ENCODE measurements at regions not wholly inside any gene's neighbourhood (a gene's known extent, or its start where the extent isn't known, plus 50 kb on each side); places are given as distances from the start of the nearest gene placed in this dataset.

DNA sequence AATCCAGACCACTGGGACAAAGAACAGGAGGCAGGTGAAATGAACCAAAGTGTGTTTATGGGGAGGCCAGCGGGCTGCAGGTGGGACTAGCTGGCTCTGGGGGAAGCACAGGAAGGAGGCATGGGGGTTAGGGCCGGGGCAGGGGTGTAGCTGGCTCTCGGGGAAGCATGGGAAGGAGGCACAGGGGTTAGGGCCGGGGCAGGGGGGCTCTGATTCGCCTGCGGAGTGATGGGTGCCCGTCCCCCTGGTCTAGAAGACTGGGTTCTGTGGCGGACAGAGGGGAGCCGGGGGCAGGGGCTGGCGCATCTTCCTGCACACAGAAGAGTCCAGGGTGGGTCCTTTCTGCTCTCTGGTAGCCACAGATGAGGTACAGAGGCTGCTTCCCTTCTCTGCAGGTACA, 310.3 kb downstream of the TMEM121 start:
- no peak overlapping the region for H3K4me3 ChIP-seq
- ATAC-seq (ENCODE audit: insufficient number of reproducible peaks, low FRiP score, low read depth) (no peak), DNase-seq (ENCODE audit: low spot score) (no peak)
- no peak overlapping the region for H3K27ac ChIP-seq
- no peaks in the 10 kb centered on the region for H3K4me1 ChIP-seq (ENCODE audit: control insufficient read depth in 1 of 2, low read depth in 2 of 2)
- H3K36me3 ChIP-seq: no peaks in the 10 kb centered on the region
- H3K27me3 ChIP-seq (replicated peaks; ENCODE audit: insufficient read depth): no peaks in the 10 kb centered on the region
- H3K9me3 ChIP-seq: no peaks in the 10 kb centered on the region
- TF ChIP-seq CTCF (IDR thresholded peaks at IDR 0.05): no peak

DNA sequence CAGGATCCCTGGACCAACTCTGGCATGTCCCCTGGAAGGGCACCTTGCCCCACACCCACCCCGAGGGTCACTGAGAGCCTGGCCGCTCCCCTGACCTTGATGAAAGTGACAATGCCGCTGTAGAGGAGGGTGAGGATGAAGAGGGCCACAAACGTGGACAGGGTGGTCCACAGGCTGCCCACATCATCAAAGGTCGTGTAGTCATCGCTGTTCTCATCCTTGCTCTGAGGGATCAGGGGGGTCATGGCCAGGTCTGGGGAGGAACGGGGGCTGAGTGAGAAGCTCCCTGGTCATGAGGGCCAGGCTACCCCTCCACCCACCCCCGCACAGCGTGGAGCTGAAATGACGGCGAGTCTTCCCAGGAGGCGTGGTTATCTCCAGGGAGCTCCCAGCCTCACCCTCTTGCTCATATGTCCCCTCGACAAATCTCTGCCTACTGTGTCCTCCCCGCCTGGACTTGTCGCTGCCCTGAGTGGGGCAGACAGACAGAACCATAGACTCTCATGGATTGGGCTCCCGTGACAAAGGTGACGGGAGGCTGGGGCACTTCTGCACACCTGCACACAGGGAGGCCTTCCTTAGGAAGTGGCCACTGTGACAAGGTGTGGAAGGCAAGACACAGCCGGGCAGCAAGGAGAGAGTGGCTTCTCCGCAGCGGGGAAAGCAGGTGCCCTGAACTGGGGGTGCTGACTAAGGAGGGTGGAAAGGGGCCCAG, 311.1 kb downstream of the TMEM121 start:
- no peaks in the 10 kb centered on the region for H3K27me3 ChIP-seq (replicated peaks; ENCODE audit: insufficient read depth)
- no peak overlapping the region for H3K4me3 ChIP-seq
- no peak overlapping the region for H3K27ac ChIP-seq
- no peak for ATAC-seq (ENCODE audit: insufficient number of reproducible peaks, low FRiP score, low read depth)
- no peak for TF ChIP-seq CTCF (IDR thresholded peaks at IDR 0.05)
- no peaks in the 10 kb centered on the region for H3K4me1 ChIP-seq (ENCODE audit: control insufficient read depth in 1 of 2, low read depth in 2 of 2)
- H3K9me3 ChIP-seq: no peaks in the 10 kb centered on the region
- no peak for DNase-seq (ENCODE audit: low spot score)
- no peaks in the 10 kb centered on the region for H3K36me3 ChIP-seq

- no peak for ATAC-seq (ENCODE audit: insufficient number of reproducible peaks, low FRiP score, low read depth)
- Histone ChIP-seq H3K9me3 (no peaks in the 10 kb centered on the region), H3K4me1 (ENCODE audit: control insufficient read depth in 1 of 2, low read depth in 2 of 2) (no peaks in the 10 kb centered on the region), H3K36me3 (no peaks in the 10 kb centered on the region), H3K27me3 (replicated peaks; ENCODE audit: insufficient read depth) (no peaks in the 10 kb centered on the region), H3K27ac (no peak overlapping the region), H3K4me3 (no peak overlapping the region)
- DNase-seq (ENCODE audit: low spot score): no peak
- no peak for TF ChIP-seq CTCF (IDR thresholded peaks at IDR 0.05)
Observed at GRCh38 chr14:105838107-105838506, 311.7 kb downstream of the TMEM121 start.

DNA sequence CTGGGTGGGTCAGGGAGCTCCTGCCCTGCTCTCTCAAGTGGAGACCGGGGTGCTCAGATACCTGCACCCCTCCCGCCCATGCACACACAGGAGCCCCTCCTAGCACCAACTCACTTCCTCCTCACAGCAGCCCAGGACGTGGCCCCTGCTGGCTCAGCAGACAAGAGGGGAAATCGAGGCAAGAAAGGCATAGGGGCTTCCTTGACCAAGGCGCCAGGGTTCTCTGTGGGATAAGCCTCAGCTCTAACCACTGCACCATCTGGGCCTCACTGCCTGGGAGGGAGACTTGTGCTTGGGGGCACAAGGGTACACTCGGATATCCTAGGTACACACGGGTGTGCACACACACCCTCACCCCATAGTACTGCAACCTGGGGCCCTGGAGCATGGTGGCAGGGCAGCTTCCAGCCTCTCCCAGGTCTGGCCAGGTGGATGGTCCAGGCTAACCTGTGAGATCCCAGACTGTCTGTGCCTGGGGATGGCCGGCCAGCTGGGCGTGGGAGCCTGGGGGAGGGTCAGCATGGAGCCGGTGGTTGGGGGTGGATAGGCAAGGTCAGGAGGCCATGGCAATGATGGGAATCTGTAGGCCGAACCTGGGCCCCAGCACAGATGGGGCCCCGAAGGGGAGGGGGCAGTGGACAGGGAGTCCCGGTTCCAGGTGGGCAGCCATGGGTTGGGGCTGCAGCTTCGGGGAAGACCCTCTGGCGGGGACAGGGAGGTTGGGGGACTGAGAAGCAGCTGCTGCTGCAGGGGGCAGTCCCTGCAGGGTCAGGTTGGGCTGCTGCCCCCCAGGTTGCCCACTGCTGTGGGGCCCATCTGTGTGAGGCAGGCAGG, 312.4 kb downstream of the TMEM121 start:
- Histone ChIP-seq H3K27ac (no peak overlapping the region), H3K4me1 (ENCODE audit: control insufficient read depth in 1 of 2, low read depth in 2 of 2) (no peaks in the 10 kb centered on the region), H3K27me3 (replicated peaks; ENCODE audit: insufficient read depth) (no peaks in the 10 kb centered on the region), H3K9me3 (no peaks in the 10 kb centered on the region), H3K36me3 (no peaks in the 10 kb centered on the region), H3K4me3 (no peak overlapping the region)
- ATAC-seq (ENCODE audit: insufficient number of reproducible peaks, low FRiP score, low read depth) (no peak), DNase-seq (ENCODE audit: low spot score) (no peak)
- TF ChIP-seq CTCF (IDR thresholded peaks at IDR 0.05): no peak

DNA sequence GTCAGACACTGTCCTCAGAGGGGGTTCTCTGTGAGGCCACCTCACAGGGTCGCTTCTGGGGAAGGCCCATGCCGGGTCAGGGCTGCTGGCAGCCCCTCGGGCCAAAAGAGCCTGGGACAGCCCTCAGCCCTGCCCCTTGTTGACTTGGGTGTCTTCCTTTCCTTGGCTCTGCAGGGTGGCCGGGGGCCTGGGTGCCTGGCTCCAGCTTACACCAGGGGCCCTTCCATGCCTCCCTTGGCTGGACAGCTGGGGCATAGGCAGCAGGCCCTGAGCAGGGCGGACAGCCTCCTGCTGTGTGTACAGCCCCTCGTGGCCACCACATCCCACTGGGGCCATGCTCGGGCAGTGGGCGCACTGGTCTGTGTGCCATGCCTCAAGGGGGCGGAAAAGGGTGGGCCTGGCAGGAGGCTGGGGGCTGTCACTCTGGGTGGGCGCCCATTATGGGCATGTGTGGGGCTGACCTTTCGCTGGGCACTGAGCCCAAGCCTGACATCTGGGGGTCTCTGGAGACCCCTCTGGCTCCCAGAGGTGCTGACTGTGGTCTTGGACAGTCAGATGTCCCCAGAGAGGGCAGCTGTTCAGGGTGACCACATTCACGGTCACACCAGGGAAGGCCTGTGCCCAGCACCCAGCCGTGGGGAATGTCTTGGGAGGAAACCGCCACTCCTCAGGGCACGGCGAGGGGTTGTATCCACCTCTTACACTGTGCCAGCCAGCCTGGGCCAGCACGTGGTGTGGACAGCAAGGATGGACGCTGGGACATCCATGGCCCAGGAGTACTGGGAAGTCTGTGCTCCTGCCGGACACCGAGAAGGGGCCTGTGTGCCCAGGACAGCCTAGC, 313.3 kb downstream of the TMEM121 start:
- H3K27me3 ChIP-seq (replicated peaks; ENCODE audit: insufficient read depth): no peaks in the 10 kb centered on the region
- DNase-seq (ENCODE audit: low spot score): no peak

More for the DNA sequence above, 313.3 kb downstream of the TMEM121 start:
- H3K4me3 ChIP-seq: no peak overlapping the region
- H3K27ac ChIP-seq: no peak overlapping the region
- no peak for TF ChIP-seq CTCF (IDR thresholded peaks at IDR 0.05)
- no peak for ATAC-seq (ENCODE audit: insufficient number of reproducible peaks, low FRiP score, low read depth)
- H3K9me3 ChIP-seq: no peaks in the 10 kb centered on the region
- H3K4me1 ChIP-seq (ENCODE audit: control insufficient read depth in 1 of 2, low read depth in 2 of 2): no peaks in the 10 kb centered on the region
- H3K36me3 ChIP-seq: no peaks in the 10 kb centered on the region
